Loucy (cell line): ENCODE measurements at regions not wholly inside any gene's neighbourhood (a gene's known extent, or its start where the extent isn't known, plus 50 kb on each side); places are given as distances from the start of the nearest gene placed in this dataset.

Experiments used
- CTCF ChIP-seq: fragments of 200-600 bp; sonication (generic); conservative IDR thresholded peaks from 2 replicates; pipeline ENCODE4 v1.5.1; 2014; ENCODE audit warnings: mild to moderate bottlenecking, antibody characterized with exemption, low read length
- EZH2phosphoT487 ChIP-seq: fragments of 200-600 bp; IDR thresholded peaks from 2 replicates; pipeline ENCODE4 v1.6.1; 2018; ENCODE audit warnings: antibody characterized with exemption, mild to moderate bottlenecking, moderate library complexity, borderline replicate concordance

- no peak for TF ChIP-seq CTCF
- TF ChIP-seq EZH2phosphoT487 = no peak
Measured at GRCh38 chr11:116331381-116331780, 441.4 kb downstream of the BUD13 start.
